GM18499 (cell line): ENCODE measurements at regions not wholly inside any gene's neighbourhood (a gene's known extent, or its start where the extent isn't known, plus 50 kb on each side); places are given as distances from the start of the nearest gene placed in this dataset.
A peak's percentile ranks its signal among the peaks of the same experiment; 100 is the strongest.

Experiments used
- ATAC-seq: cut with Tn5 transposase; IDR thresholded peaks from one replicate; pipeline ENCODE4 v1.9.1; 2021; ENCODE audit warnings: moderate number of reproducible peaks; ENCODE audit not compliant: insufficient read depth, unreplicated experiment

DNA sequence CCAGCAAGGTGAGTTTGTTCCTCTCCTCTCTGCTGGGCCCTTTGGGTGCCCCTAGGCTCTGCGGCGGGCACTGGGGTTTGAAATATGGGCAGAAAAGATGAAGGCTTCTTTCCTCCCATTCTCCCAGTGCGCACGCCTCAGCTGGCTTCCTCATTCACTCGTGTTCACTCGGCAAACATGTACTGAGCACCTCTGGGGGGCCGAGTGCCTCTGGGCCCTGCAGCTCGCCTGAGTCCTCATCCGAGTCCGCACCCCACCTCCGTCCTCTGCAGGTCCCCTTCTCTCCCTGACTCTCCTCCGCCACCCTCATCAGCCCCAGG lies 98.5 kb upstream of the RUNX3 start:
- no peak for ATAC-seq

DNA sequence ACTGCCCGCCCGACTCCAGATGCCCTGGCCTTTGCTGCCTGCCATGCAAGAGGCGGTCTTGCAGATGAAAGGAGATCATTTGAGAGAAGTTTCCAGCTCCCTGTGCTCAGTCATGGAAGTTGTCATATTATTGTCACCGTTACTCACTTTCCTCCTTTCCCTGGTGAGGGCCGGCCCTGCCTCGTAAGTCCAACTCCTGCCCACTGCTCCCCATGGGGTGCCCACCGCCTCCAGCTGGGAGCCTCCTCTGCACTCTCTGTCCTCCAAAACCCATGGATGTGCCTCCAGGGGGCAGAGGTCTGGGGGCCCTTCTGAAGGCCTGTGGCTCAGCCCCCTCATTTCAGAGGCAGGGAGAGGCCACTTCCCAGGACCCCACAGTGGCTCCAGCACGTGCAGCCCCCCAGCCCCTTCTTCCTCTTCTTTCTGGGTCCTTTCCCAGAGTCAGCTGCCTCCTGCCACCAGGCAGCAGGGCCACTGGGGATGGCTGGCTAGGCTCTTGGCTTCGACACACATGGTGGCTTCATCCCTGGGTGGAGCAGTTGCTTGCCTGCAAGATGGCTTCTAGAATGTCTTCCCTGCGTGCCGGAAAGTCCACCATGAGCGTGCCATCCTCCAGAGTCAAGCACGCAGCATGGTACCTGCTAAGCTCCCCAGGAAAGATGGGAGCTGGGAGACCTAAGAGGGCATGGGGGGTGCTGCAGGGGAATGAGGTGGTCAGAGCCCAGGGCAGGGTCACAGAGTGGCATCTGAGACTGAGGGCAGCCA lies 97.9 kb upstream of the RUNX3 start:
- ATAC-seq, result no peak

DNA sequence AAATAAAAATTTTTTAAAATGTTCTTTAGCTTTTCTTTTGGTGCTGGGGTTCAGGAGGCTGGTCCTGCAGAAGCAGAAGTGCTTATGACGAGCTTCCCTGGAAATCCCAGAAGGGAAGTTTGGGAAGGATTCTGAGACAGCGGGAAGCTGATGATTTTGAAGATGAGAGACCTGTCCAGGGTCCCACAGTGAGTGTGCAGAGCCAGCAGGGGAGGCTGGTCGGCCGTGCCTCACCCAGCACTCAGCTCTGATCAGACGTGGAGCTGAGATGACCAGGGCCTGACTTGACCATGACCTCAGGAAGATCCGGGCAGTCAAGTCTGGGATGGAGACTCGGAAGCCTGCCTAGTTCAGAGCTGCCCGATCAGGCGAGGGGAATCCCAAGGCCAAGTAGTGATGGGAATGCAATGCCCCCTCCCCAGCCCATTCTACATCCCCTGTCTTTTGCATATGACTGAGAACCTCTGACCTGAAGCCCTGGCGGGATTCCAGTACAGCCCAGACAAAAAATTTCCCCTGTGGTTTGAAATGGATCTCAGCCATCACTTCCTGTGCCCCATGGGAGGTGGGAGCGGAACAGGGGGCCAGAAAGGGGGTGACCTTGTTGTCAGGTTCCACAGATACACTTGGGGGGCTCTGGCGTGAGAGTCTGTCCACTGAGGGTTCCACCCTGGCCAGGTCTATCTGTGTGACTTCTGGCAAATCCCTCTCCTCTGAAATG lies 96.8 kb upstream of the RUNX3 start:
- ATAC-seq, result no peak

DNA sequence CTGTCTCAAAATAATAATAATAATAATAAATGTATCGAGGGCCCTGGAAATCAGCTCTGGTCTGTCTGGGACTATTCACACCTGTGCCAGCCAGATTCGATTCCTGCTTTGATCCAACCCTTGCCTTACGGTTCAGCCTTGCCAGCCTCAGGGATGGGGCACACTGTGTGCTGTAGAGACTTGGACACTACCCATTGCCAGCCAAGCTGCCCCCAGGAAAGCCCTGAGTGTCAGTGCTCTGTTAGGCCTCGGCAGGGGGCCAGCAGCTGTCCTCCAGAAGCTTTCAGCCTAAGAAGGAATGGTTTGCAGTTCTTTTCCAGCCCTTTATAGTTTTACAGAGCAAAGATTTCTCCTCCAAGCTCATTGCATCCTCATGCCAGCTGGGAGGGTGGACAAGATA lies 96.2 kb upstream of the RUNX3 start:
- ATAC-seq, result no peak

DNA sequence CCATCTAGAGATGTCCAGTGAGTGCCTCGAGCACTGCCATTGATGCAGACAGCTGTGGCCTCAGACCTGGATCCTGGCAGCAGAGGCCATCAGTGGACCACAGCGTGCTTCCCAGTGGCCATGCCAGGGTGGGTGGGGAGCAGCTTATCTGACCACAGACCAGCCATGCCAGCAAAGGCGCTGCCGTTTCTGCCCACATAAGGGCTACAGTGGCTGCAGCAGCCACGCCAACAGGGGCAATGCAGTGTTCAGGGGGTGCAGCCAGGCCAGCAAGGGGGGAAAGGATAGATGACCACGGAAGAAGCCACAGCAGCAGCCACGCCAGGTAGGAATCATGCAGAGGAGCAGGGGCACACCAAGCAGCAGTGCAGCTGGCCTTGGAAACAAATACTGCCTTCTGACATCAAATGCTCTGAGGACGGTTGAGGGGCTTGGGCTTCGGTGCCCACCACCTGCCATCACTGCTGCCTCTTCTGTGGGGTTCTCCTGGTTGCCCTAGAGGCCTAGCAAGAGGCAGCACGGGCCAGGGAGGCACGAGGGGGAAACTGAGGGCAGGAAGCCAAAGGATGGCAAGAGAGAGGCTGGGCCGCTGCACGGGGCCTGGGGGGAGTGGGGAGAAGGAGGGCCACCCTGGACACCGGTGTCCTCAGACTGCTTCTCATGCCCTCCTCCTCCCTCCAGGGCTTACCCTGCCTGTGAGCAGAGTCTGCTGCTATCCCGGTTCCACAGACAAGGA lies 94.7 kb upstream of the RUNX3 start:
- ATAC-seq, result no peak

DNA sequence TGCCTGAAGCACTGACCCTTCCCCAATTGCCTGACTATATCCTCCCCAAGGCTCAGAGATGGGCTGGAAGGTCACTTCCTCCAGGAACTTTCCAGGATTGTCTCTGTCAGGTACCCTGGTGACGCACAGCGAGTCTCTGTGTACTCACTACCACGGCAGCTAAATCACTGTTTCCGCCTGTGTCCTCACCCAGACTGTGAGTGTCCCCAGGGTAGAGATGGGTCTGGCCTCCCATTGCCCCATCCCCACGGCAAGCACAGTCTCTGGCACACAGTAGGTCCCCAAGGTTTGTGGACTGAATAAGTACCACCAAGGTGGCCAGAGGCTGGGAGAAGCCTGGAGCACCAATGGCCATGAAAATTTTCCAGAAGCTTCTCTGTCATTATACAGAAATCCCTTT lies 93.8 kb upstream of the RUNX3 start:
- no peak for ATAC-seq

DNA sequence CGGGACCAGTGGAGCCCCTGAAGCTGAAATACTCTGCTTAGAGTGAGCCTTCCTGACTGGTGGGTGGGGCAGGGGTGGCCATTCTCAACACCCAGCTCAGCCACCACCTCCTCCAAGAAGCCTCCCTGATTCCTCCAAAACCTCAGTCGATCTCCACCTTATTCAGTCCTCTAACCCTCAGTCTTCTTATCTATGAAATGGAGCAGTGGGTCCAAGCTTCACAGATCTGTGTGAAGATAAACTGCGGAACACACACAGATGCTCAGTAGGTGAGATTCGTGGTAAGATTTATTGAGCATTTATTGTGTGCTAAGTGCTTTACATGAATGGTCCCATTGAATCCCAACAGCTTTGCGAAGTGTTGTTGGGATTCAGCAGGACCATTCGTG lies 93.1 kb upstream of the RUNX3 start:
- ATAC-seq, result no peak

DNA sequence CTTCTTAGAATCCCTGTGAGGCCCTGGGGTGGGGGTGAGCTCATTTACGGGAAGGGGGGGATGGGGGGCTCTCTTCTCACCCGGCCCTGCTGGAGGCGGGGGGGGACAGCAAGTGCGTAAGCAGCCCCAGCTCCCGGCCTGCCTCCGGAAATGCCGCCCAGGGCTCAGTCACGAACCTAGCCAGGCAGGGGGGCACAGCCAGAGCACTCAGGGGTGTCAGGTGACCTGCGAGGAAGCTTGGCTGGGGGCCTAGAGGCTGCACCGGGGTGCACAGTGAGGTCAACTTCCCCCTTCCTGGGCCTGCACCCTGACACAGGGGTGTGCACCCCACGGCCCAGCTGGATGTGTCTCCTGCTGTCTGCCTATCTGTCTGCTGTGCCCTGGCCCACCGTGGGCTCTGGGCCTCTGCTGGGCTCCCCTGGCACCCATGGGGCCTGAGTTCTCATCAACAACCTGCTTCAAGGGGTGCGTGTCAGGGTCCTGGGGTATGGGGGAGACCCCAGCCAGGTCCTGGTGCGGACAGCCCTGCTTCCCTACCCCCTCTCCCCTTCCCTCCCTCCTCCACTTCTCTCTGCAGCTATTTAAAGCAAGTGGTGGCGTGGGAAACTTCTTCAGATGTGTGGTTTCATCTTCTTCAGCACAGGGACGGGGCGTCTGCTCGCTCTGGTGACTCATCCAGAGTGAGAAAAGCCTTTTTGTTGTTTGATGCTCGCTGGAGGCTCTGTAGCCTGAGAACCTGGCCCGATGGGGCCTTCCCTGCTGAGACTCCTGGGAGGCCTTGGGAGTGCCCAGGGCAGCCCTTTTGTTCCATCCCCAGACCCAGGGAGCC lies 92.5 kb upstream of the RUNX3 start:
- peak; percentile 50 for ATAC-seq

DNA sequence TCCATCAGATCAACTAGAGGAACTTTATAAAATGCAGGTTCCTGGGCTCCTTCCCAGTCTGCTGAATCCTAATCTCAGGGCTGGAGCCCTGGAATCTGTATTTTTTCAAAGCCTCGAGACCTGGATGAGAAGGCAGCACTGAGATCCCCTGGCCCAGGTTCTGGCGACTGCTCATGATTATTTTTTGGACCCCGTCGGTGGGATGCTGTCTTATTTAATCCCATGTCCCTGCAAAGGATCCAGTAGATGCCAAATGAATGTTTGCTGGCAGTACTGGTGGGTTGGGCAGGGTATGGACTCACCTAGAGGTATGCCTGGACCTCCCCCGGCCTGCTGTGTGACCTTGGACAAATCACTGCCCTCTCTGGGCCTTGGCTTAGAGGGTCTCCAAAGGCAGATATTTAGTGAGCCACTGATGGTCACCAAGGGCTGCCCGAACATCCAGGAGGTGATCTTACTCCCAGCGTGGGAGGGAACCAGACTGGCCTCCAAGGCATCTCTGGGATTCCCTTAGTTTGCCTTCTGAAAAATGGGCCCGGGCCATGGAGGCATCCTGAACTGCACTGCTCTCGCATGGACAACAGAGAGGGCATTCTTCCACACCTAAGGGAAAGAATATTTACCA lies 91.6 kb upstream of the RUNX3 start:
- no peak for ATAC-seq

DNA sequence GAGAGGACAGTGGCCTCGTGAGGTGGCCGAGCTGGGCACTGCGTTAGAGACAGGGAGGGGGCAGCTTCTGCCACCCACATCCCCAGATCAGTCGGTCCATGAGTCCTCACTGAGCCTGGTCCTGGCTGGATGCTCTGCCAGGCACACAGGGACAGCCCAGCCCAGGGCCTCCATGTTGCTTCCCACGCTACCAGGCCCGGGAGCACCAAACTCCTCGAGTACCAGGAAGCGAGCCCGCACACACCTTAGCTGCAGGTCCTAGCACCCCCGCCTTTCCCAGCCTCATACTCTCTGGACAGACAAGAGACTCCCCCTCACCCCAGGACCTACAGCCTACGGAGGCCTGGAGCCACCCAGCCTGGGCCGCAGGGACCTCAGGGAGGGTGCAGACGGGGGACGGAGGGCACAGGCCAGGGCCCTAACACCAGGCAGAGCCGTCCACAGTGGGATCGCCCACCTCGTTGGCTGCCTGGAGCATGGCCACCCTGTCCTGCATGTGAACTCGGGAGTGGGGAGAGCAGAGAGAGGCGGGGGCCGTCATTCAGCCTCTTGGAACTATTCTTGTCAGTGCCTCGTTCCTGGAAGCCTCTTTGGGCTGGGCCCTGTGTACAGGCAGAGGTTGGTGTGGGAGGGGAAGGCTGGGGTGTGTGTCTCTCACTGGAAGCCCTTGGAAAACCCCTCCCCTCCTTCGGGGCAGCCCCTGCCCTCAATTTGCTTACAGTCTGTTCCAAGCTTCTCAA lies 90.9 kb upstream of the RUNX3 start:
- no peak for ATAC-seq

DNA sequence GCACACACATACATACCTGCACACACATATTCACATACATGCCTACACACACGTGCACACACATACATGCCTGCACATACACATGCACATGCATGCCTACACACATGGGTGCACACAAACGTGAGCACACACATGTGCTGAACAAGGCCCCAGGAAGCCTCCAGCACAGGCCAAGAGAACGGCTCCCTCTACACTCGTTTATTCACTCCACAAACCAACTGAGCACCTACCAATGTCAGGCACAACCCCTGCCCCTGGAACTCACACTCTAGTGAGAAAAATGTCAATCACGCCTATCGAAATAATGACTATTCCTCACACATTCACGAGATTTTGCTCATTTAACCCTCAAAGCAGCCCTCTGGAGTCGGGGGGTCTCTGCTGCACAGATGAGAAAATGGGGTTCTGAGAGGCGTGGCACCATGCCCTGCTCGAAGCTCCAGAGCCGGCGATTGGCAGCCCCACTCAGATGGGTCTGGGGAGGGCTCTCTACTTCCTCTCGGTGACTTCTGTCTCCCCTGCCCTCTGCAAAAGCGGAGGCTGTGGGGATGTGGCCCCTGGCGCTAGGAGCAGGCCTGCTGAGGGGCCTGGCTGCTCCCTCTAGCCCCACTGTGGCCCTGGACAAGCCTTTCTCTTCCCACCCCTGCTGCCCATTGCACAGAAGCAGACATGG lies 90.2 kb upstream of the RUNX3 start:
- no peak for ATAC-seq

DNA sequence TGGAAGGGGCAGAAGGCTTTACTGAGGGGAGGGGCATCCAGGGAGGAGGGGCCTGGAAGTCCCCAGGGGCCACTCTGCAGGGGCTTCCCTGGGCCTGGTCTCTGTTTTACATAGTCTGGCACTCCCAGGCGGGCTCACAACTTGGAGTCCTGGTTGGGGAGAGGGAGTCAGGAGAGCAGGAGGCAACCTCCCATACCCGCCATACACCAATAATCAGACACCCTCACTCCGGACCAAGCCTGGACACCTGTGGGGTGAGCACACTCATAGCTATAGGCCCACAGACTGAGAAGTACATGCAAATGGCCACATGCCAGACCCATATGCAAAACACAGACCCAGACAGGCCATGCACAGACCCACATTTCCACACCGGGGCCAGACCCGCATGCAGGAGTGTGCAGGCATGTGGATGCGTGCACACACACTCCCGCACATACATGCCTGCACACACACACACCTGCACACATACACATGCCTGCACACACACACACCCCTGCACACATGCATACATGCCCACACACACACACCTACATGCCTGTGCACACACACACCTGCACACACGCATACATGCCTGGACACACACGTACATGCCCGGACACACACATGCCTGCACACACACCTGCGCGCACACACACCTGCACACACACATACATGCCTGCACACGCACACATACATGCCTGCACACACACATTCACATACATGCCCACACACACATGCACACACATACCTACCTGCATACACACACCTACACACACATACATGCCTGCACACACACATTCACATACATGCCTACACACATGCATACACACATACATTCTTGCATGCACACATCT lies 89.5 kb upstream of the RUNX3 start:
- peak; percentile 32 for ATAC-seq

DNA sequence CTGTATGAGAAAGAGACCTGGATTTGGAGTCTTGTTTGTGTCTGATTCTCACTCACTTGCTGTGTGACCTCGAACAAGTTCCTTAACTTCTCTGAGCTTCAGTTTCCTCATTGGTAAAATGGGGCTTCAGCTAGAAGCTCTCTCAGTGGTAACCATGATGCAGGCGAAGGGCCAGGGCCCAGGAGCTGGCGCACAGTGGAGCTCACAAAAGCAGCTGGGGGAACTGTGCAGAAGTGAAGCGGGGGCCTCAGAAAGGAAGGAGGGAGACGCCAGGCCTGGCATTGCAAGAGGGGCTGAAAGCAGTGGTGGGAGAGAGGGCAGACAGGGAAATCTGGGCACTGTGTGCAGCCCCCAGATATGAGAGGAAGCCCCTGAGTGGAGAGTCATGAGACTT lies 88.9 kb upstream of the RUNX3 start:
- ATAC-seq, result no peak

DNA sequence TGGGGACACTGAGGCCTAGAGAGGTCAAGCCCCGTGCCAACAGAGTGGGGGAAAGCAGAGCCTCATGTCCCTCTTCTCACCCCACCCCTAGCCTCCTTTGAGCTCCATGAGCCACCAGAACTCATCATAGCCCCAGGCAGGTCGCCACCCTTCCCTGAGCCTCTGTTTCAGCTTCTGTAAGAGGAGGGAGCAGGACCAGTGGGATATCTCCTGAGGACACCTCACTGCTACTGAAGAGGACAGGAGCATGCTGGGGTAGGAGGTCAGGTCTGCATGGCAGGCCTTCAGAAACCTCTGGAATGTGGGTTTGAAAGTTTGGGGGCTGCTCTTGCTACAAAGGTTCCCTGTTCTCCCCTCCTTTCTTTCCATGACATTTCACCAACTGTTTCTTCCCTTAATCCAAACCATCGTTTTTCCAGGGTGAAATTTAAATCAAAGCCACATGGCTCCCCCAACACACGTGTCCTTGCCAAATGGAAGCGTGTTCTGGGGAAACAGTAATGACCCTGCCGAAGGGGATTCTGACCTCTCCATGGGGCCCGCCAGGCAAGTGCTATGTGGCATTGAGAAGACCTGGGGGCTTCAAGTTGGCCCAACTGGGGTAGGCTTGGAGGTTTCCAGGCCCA lies 88.1 kb upstream of the RUNX3 start:
- no peak for ATAC-seq

DNA sequence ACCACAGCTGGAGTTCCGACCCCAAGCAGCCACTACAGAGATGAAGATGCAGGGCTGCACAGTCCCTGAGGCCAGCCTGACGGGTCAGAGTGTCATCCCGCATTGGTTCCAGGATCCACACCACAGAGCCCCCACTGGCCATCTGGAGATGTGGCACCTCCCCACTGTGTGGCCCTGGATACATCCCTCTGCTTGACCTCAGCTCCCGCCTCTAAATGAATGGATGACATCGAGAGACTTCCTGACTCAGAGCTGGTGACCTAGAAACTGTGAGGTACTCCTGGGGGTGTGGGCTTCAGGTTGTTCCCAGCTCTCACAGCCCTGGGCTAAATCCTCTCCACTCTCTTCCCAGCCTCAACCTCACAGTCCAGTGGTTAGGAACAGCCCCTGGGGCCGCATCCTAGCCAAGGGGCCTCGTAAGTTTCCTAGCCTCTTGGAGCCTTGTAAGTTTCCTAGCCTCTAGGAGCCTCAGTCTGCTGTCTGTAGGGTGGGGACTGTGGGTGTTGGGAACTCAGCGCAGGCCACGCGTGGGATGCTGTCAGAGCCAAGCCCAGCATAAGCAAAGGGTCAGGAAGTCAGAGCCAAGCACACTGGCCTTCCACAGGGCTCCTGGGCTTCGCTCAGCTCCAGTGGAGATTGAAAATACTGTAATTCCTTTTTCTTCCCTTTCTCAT lies 87.5 kb upstream of the RUNX3 start:
- ATAC-seq, result no peak

DNA sequence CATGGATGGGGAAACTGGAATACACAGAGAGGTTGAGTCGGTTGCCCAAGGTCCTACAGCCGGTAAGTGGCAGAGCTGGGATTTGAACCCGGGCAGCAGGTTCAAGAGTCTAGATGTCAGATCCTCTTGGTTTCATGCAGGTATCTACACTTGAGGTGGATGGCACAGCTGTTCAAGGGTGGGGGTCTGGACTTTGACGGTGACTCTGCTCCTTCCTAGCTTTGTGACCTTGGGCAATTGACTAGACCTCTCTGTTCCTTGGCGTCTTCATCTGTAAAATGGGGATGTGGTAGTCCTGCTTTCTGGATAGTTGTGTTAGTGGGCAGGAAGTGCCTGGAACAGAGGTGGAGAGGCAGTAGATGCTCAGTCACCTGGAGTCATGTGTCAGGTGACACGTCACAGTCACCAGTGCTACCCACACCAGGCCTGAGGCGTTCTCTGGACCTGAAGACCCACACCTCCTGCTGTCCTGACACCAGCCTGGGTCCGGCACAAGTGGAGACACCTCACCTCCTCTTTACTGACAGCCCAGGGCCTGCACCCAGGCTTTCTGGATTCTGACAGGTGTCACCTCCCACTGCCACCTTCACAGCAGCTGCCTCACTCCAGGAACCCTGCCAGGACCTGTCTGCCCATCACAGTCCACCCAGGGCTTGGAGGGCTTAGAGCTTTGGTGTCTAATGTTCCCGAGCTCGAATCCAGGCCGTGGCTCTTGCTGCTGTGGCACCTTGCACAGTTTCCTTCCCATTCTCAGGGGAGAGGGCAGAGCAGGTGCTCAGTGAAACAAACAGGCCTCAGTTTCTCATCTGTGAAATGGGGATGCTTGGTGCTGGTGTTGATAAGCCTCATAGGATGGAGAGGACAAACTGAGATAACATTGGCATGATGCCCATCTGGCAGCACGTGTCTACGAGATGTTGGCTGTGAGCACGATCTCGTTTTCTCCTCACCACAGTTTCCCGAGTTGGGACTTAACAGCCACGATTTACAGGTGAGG lies 83.2 kb upstream of the RUNX3 start:
- ATAC-seq, result no peak
